HL-60 (cell line): ENCODE measurements at regions not wholly inside any gene's neighbourhood (a gene's known extent, or its start where the extent isn't known, plus 50 kb on each side); places are given as distances from the start of the nearest gene placed in this dataset.

Source experiments
- CTCF ChIP-seq: IDR thresholded peaks from one replicate; pipeline ENCODE4 v1.5.1; 2011; ENCODE audit warnings: low read length, control low read depth, inconsistent platforms; ENCODE audit not compliant: insufficient read depth
- POLR2AphosphoS5 ChIP-seq: IDR thresholded peaks from 2 replicates; pipeline ENCODE4 v1.6.1; 2012; ENCODE audit warnings: low read depth
- REST ChIP-seq: IDR thresholded peaks from 2 replicates; pipeline ENCODE4 v1.6.1; 2012; ENCODE audit warnings: low read depth; ENCODE audit not compliant: insufficient replicate concordance

GRCh38 chr5:163938595-163938994, 433.2 kb downstream of the MAT2B start:
- TF ChIP-seq REST, result no peak
- TF ChIP-seq CTCF, result no peak
- no peak for TF ChIP-seq POLR2AphosphoS5
